Cardiac fibroblast (primary cell): ENCODE measurements at regions not wholly inside any gene's neighbourhood (a gene's known extent, or its start where the extent isn't known, plus 50 kb on each side); places are given as distances from the start of the nearest gene placed in this dataset.

Experiments
- DNase-seq, 2 donors: peaks; one replicate each; pipeline versions ENCODE4 v3.0.0 to v3.0.0-alpha.2; 2010; ENCODE audit warnings: low read depth in 2 of 2
- H3K4me3 ChIP-seq, 2 donors: replicated peaks in 1 of 2; 1 replicate in 1 of 2; 2 replicates in 1 of 2; pipeline ENCODE4 v1.5.1; 2011; ENCODE audit warnings: low read depth in 2 of 2, low read length in 2 of 2, mild to moderate bottlenecking in 2 of 2, moderate library complexity in 1 of 2
- TF ChIP-seq, protein P1 (sequence below): IDR thresholded peaks from one replicate; pipeline ENCODE4 v1.5.1; 2011; ENCODE audit warnings: low read depth, mild to moderate bottlenecking, low read length, inconsistent platforms

- TF ChIP-seq, protein P1, sequence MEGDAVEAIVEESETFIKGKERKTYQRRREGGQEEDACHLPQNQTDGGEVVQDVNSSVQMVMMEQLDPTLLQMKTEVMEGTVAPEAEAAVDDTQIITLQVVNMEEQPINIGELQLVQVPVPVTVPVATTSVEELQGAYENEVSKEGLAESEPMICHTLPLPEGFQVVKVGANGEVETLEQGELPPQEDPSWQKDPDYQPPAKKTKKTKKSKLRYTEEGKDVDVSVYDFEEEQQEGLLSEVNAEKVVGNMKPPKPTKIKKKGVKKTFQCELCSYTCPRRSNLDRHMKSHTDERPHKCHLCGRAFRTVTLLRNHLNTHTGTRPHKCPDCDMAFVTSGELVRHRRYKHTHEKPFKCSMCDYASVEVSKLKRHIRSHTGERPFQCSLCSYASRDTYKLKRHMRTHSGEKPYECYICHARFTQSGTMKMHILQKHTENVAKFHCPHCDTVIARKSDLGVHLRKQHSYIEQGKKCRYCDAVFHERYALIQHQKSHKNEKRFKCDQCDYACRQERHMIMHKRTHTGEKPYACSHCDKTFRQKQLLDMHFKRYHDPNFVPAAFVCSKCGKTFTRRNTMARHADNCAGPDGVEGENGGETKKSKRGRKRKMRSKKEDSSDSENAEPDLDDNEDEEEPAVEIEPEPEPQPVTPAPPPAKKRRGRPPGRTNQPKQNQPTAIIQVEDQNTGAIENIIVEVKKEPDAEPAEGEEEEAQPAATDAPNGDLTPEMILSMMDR, result no peak
- no peak overlapping the region for H3K4me3 ChIP-seq
- DNase-seq, result peak in 1 of 2 donors; percentile 25
These were observed 94.2 kb upstream of the NRP1 start for GRCh38 chr10:33428682-33429081.

DNA sequence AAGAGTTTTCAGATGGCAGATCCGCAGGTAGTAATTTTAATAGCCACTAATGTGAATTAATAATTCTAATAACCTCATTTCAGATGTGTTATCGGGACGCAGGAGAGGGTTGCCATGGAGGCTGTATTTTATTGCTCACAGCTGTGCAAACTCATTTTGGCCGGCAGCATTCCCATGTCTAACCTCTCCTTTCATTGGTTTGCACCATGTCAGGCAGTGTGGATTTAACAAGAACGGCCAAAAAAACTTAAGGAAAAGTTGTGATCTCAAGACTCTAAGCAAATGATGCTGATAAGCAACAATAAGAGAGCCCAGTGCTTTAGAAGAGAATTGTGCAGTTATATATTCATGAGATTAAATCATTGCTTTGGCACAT, 88.7 kb upstream of the NRP1 start:
- H3K4me3 ChIP-seq, result no peak overlapping the region
- peak in 1 of 2 donors; percentile 41 for DNase-seq
- TF ChIP-seq, protein P1, result no peak

- no peak overlapping the region for H3K4me3 ChIP-seq
- TF ChIP-seq, protein P1, result no peak
- DNase-seq, result no peak
These were observed 88.1 kb upstream of the NRP1 start for GRCh38 chr10:33422471-33423153.

- H3K4me3 ChIP-seq, result no peak overlapping the region
- peak; percentile 91 to 92 for DNase-seq
- TF ChIP-seq, protein P1, result no peak
These were observed 87.5 kb upstream of the NRP1 start for GRCh38 chr10:33421789-33422462.

- TF ChIP-seq, protein P1, result no peak
- DNase-seq, result peak; percentile 4 to 30
These were observed 84.8 kb upstream of the NRP1 start for GRCh38 chr10:33419311-33419710.

GRCh38 chr10:33418301-33418700, 83.8 kb upstream of the NRP1 start:
- TF ChIP-seq, protein P1, result no peak
- H3K4me3 ChIP-seq, result no peak overlapping the region
- DNase-seq, result no peak

More at GRCh38 chr10:33419311-33419710, 84.8 kb upstream of the NRP1 start:
- H3K4me3 ChIP-seq, result no peak overlapping the region

GRCh38 chr10:33416691-33417090, 82.2 kb upstream of the NRP1 start:
- TF ChIP-seq, protein P1, result no peak

More at GRCh38 chr10:33416691-33417090, 82.2 kb upstream of the NRP1 start:
- no peak overlapping the region for H3K4me3 ChIP-seq
- DNase-seq, result no peak
